H9 (cell line): ENCODE measurements at regions not wholly inside any gene's neighbourhood (a gene's known extent, or its start where the extent isn't known, plus 50 kb on each side); places are given as distances from the start of the nearest gene placed in this dataset.

Source experiments
- DNase-seq: peaks from one replicate; pipeline ENCODE4 v3.0.0-alpha.2; 2017
- H2AFZ ChIP-seq: one replicate; pipeline ENCODE4 v1.6.1; 2013; ENCODE audit warnings: mild to moderate bottlenecking, low read length, control low read depth, moderate library complexity
- H2AK5ac ChIP-seq: 2 replicates; pipeline ENCODE4 v1.6.1; 2013; ENCODE audit warnings: low read length, control low read depth, mixed read lengths; ENCODE audit not compliant: insufficient read length
- H2BK120ac ChIP-seq: one replicate; pipeline ENCODE4 v1.6.1; 2013; ENCODE audit warnings: low read depth, mild to moderate bottlenecking, low read length, control low read depth, inconsistent platforms; ENCODE audit not compliant: poor library complexity, severe bottlenecking
- H2BK12ac ChIP-seq: 2 replicates; pipeline ENCODE4 v1.6.1; 2013; ENCODE audit warnings: low read length, control low read depth, mixed read lengths, low read depth; ENCODE audit not compliant: insufficient read length
- H2BK15ac ChIP-seq: 2 replicates; pipeline ENCODE4 v1.6.1; 2013; ENCODE audit warnings: low read depth, low read length, control low read depth
- H2BK20ac ChIP-seq: one replicate; pipeline ENCODE4 v1.6.1; 2013; ENCODE audit warnings: low read depth, mild to moderate bottlenecking, low read length, control low read depth, inconsistent platforms; ENCODE audit not compliant: poor library complexity, severe bottlenecking
- H2BK5ac ChIP-seq: 2 replicates; pipeline ENCODE4 v1.6.1; 2013; ENCODE audit warnings: low read length, control low read depth, mixed read lengths; ENCODE audit not compliant: insufficient read length
- H3K14ac ChIP-seq: 2 replicates; pipeline ENCODE4 v1.6.1; 2013; ENCODE audit warnings: low read length, control low read depth; ENCODE audit not compliant: insufficient read depth
- H3K18ac ChIP-seq: 2 replicates; pipeline ENCODE4 v1.6.1; 2013; ENCODE audit warnings: low read depth, mild to moderate bottlenecking, mixed read lengths, low read length, control low read depth; ENCODE audit not compliant: insufficient read length
- H3K23ac ChIP-seq: 2 replicates; pipeline ENCODE4 v1.6.1; 2013; ENCODE audit warnings: low read length, control low read depth, mixed read lengths, low read depth; ENCODE audit not compliant: insufficient read length
- H3K23me2 ChIP-seq: 2 replicates; pipeline ENCODE4 v1.6.1; 2013; ENCODE audit warnings: low read depth, mild to moderate bottlenecking, mixed read lengths, low read length, control low read depth; ENCODE audit not compliant: insufficient read length, poor library complexity, severe bottlenecking
- H3K27ac ChIP-seq: 2 replicates; pipeline ENCODE4 v1.5.1; 2013; ENCODE audit warnings: low read length, control low read depth, mixed read lengths, low read depth; ENCODE audit not compliant: insufficient read length
- H3K27me3 ChIP-seq: 2 replicates; pipeline ENCODE4 v1.6.1; 2013; ENCODE audit warnings: low read length, control low read depth, inconsistent platforms; ENCODE audit not compliant: insufficient read depth
- H3K4ac ChIP-seq: 2 replicates; pipeline ENCODE4 v1.6.1; 2013; ENCODE audit warnings: low read depth, mild to moderate bottlenecking, control low read depth, inconsistent platforms, low read length, moderate library complexity
- H3K4me1 ChIP-seq: 2 replicates; pipeline ENCODE4 v1.6.1; 2013; ENCODE audit warnings: low read length, control low read depth, inconsistent platforms; ENCODE audit not compliant: insufficient read depth
- H3K4me2 ChIP-seq: 2 replicates; pipeline ENCODE4 v1.6.1; 2013; ENCODE audit warnings: low read length, control low read depth, mixed read lengths; ENCODE audit not compliant: insufficient read length, insufficient read depth
- H3K56ac ChIP-seq: 2 replicates; pipeline ENCODE4 v1.6.1; 2013; ENCODE audit warnings: low read depth, mild to moderate bottlenecking, mixed read lengths, low read length, control low read depth; ENCODE audit not compliant: insufficient read length
- H3K79me1 ChIP-seq: 2 replicates; pipeline ENCODE4 v1.6.1; 2013; ENCODE audit warnings: low read depth, mild to moderate bottlenecking, moderate library complexity, low read length, control low read depth, inconsistent platforms; ENCODE audit not compliant: insufficient read depth, poor library complexity, severe bottlenecking
- H3K79me2 ChIP-seq: 2 replicates; pipeline ENCODE4 v1.6.1; 2013; ENCODE audit warnings: low read length, control low read depth, inconsistent platforms; ENCODE audit not compliant: insufficient read depth
- H3K9ac ChIP-seq: 2 replicates; pipeline ENCODE4 v1.6.1; 2013; ENCODE audit warnings: low read length, control low read depth, mixed read lengths; ENCODE audit not compliant: insufficient read length; ENCODE audit errors: extremely low read depth
- H3K9me3 ChIP-seq: one replicate; pipeline ENCODE4 v1.6.1; 2013; ENCODE audit warnings: low read depth, low read length, inconsistent platforms; ENCODE audit not compliant: control insufficient read depth
- H3T11ph ChIP-seq: one replicate; pipeline ENCODE4 v1.6.1; 2013; ENCODE audit warnings: mild to moderate bottlenecking, low read length, control low read depth, inconsistent platforms
- H4K20me1 ChIP-seq: one replicate; pipeline ENCODE4 v1.6.1; 2013; ENCODE audit not compliant: control insufficient read depth, insufficient read length, insufficient read depth
- H4K5ac ChIP-seq: 2 replicates; pipeline ENCODE4 v1.6.1; 2013; ENCODE audit warnings: low read depth, mild to moderate bottlenecking, mixed read lengths, low read length, control low read depth; ENCODE audit not compliant: insufficient read length
- H4K8ac ChIP-seq: replicated peaks from 2 replicates; pipeline ENCODE4 v1.6.1; 2013; ENCODE audit warnings: low read length, control low read depth, mixed read lengths, low read depth; ENCODE audit not compliant: insufficient read length
- H4K91ac ChIP-seq: 2 replicates; pipeline ENCODE4 v1.6.1; 2013; ENCODE audit warnings: low read depth, mild to moderate bottlenecking, moderate library complexity, mixed read lengths, low read length, control low read depth; ENCODE audit not compliant: insufficient read length
- H3K27ac Mint-ChIP-seq, 3 experiments: 2 replicates in 2 of 3; 3 replicates in 1 of 3; pipeline ENCODE4 v1.8.0; 2020 to 2021; ENCODE audit warnings: mixed read lengths in 3 of 3, mild to moderate bottlenecking in 1 of 3, moderate library complexity in 1 of 3
- H3K27me3 Mint-ChIP-seq: 2 replicates; pipeline ENCODE4 v1.8.0; 2021; ENCODE audit warnings: low read depth, mild to moderate bottlenecking, moderate library complexity, mixed read lengths
- H3K36me3 Mint-ChIP-seq, 3 experiments: 2 replicates in 2 of 3; 3 replicates in 1 of 3; pipeline ENCODE4 v1.8.0; 2020 to 2021; ENCODE audit warnings: low read depth in 3 of 3, mixed read lengths in 3 of 3; ENCODE audit not compliant: insufficient read depth in 1 of 3
- H3K4me1 Mint-ChIP-seq, 2 experiments: 2 replicates each; pipeline ENCODE4 v1.8.0; 2020; ENCODE audit warnings: mixed read lengths in 2 of 2
- H3K4me3 Mint-ChIP-seq, 2 experiments: 2 replicates in 1 of 2; 3 replicates in 1 of 2; pipeline ENCODE4 v1.8.0; 2020 to 2021; ENCODE audit warnings: mild to moderate bottlenecking in 2 of 2, mixed read lengths in 2 of 2, moderate library complexity in 1 of 2
- H3K9me3 Mint-ChIP-seq, 2 experiments: 2 replicates in 1 of 2; 3 replicates in 1 of 2; pipeline ENCODE4 v1.8.0; 2020; ENCODE audit warnings: mild to moderate bottlenecking in 2 of 2, mixed read lengths in 2 of 2, moderate library complexity in 1 of 2
- WGBS: extraction: QIAGEN DNeasy Blood & Tissue Kit; methylation state at CpG from one replicate; pipeline ENCODE4 v1.1.7; 2013; ENCODE audit warnings: missing lambda C conversion rate, low lambda C conversion rate, mixed read lengths; ENCODE audit not compliant: insufficient read length; ENCODE audit errors: extremely low coverage; 5-methylcytosine and 5-hydroxymethylcytosine counted together
- TF ChIP-seq, protein P1 (sequence below): fragments of 200-600 bp; sonication (generic); conservative IDR thresholded peaks from 3 replicates; pipeline ENCODE4 v1.8.0; 2021; ENCODE audit warnings: antibody characterized with exemption, mild to moderate bottlenecking

DNA sequence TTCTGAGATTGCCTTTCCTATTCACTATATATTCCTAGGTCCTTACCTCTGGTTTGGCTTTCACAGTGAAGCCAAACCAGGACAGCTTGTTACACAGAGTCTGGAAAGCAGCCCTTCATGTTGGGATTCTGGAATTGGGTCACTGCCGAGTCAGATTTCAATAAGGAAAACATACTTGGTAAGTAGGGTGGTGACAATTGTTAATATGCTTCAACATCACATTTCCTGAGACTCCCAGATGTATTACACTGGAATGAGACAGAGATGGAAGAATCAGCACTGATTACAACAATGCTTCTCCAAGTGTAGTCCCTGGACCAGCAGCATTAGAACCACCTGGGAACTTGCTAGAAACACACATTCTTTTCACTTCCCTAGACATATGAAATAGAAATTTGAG lies 268.9 kb upstream of the SEMA3C start:
- no peak overlapping the region for H3K9ac ChIP-seq
- H3K4me2 ChIP-seq: no peak overlapping the region
- no peak overlapping the region for H3K27ac ChIP-seq
- H3K9me3 ChIP-seq: no peaks in the 10 kb centered on the region
- no peak overlapping the region for H3K27ac Mint-ChIP-seq
- no peaks in the 10 kb centered on the region for H3K4me1 ChIP-seq
- no peak overlapping the region for H3K23ac ChIP-seq
- H3K14ac ChIP-seq: no peak overlapping the region
- H2BK20ac ChIP-seq: no peak overlapping the region
- H3K9me3 Mint-ChIP-seq: no peaks in the 10 kb centered on the region
- no peak overlapping the region for H3K18ac ChIP-seq
- no peak for DNase-seq
- WGBS: no CpG with 5 or more reads among the region's 1 CpG
- H2BK5ac ChIP-seq: no peak overlapping the region
- no peak overlapping the region for H4K8ac ChIP-seq
- H3K56ac ChIP-seq: no peak overlapping the region
- no peak overlapping the region for H2BK120ac ChIP-seq
- no peak overlapping the region for H3K4ac ChIP-seq
- no peaks in the 10 kb centered on the region for H4K20me1 ChIP-seq
- H3T11ph ChIP-seq: no peak overlapping the region
- no peaks in the 10 kb centered on the region for H3K23me2 ChIP-seq
- no peak overlapping the region for H3K4me3 Mint-ChIP-seq
- H3K79me2 ChIP-seq: no peaks in the 10 kb centered on the region
- no peaks in the 10 kb centered on the region for H3K27me3 Mint-ChIP-seq
- H4K91ac ChIP-seq: no peak overlapping the region
- TF ChIP-seq, protein P1, sequence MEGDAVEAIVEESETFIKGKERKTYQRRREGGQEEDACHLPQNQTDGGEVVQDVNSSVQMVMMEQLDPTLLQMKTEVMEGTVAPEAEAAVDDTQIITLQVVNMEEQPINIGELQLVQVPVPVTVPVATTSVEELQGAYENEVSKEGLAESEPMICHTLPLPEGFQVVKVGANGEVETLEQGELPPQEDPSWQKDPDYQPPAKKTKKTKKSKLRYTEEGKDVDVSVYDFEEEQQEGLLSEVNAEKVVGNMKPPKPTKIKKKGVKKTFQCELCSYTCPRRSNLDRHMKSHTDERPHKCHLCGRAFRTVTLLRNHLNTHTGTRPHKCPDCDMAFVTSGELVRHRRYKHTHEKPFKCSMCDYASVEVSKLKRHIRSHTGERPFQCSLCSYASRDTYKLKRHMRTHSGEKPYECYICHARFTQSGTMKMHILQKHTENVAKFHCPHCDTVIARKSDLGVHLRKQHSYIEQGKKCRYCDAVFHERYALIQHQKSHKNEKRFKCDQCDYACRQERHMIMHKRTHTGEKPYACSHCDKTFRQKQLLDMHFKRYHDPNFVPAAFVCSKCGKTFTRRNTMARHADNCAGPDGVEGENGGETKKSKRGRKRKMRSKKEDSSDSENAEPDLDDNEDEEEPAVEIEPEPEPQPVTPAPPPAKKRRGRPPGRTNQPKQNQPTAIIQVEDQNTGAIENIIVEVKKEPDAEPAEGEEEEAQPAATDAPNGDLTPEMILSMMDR: no peak
- no peaks in the 10 kb centered on the region for H3K79me1 ChIP-seq
- no peak overlapping the region for H4K5ac ChIP-seq
- no peaks in the 10 kb centered on the region for H3K4me1 Mint-ChIP-seq
- no peaks in the 10 kb centered on the region for H3K36me3 Mint-ChIP-seq
- H2AFZ ChIP-seq: no peak overlapping the region
- H2AK5ac ChIP-seq: no peak overlapping the region
- H3K27me3 ChIP-seq: no peaks in the 10 kb centered on the region
- H2BK15ac ChIP-seq: no peak overlapping the region
- H2BK12ac ChIP-seq: no peak overlapping the region
